ENCODE measurements at regions not wholly inside any gene's neighbourhood (a gene's known extent, or its start where the extent isn't known, plus 50 kb on each side); places are given as distances from the start of the nearest gene placed in this dataset.

DNA sequence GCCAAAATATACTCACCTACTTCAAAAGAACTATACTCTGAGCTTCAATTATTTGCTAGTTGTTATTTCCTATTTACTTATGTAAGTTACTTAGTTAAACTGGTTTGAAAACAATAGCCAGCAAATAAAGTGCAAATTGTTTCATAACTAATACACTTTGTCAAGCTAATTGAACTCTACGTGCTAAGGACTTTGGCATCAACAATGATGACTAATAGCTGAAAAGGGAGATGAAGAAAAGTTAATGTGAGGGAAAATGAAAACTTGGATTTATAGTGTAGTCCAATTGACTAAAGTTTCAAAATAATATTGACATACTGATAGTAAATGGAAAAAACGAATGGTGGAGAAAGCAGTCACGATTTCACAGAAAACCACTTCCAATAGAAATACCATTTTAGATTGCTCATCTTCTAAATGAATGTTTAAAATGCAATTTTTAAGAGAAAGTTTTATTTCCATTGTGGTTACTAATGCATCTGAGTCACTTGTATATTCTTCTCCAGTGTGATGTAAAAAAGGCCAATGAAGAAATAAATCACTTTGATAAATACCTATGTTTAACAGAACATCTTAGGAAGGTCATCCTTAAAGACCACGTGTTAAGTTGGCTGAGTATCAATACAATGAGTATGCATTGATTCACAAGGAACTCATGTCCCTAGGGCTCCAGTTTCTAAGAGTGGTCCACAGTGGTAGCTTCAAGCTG lies 455.2 kb downstream of the LTN1 start:
- Histone ChIP-seq H3K4me1 (peaks cover 0 to 3% of the 10 kb centered on the region in 2 donors), H3K27ac (peak overlapping the region; percentile 40 to 48), H3K36me3 (no peaks in the 10 kb centered on the region), H3K27me3 (no peaks in the 10 kb centered on the region), H3K9me3 (no peaks in the 10 kb centered on the region), H3K4me3 (no peak overlapping the region)
- DNase-seq (ENCODE audit: low spot score in 2 of 2) = no peak
- intact Hi-C loops (cut with DNase I) = loop anchor here (5.0 kb wide), 2 partner anchors 50 to 210 kb away; no protein-coding TSS in a partner anchor
- no peak for TF ChIP-seq CTCF (IDR thresholded peaks at IDR 0.05)

DNA sequence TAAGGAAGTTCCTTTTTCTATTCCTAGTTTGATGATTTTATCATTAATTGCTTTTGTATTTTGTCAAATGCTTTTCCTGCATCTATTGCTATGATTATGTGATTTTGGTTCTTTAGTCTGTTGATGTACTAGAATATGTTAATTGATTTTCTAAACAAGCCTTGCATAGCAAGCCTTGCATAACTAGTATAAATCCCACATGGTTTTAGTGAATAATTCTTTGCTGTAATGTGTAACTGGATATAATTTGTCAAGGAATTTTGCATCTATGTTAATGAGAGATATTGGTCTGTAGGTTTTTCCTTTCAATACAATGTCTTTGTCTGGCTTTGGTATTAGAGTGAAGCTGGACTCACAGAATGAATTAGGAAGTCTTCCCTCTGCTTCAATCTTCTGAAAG lies 460.2 kb downstream of the LTN1 start:
- no peak for TF ChIP-seq CTCF (IDR thresholded peaks at IDR 0.05)
- intact Hi-C loops (cut with DNase I) = no loop called here
- DNase-seq (ENCODE audit: low spot score in 2 of 2) = no peak
- H3K4me1 ChIP-seq = peaks cover 0 to 3% of the 10 kb centered on the region in 2 donors
- H3K4me3 ChIP-seq = no peak overlapping the region
- no peaks in the 10 kb centered on the region for H3K36me3 ChIP-seq
- no peak overlapping the region for H3K27ac ChIP-seq
- H3K9me3 ChIP-seq = no peaks in the 10 kb centered on the region
- no peaks in the 10 kb centered on the region for H3K27me3 ChIP-seq

GRCh38 chr21:28523367-28523766 lies 469.3 kb downstream of the LTN1 start:
- Histone ChIP-seq H3K27me3 (no peaks in the 10 kb centered on the region), H3K4me3 (no peak overlapping the region), H3K4me1 (peaks cover 0 to 13% of the 10 kb centered on the region in 2 donors), H3K9me3 (no peaks in the 10 kb centered on the region), H3K27ac (peak overlapping the region in 1 of 2 donors; percentile 43), H3K36me3 (no peaks in the 10 kb centered on the region)
- no peak for TF ChIP-seq CTCF (IDR thresholded peaks at IDR 0.05)
- DNase-seq (ENCODE audit: low spot score in 2 of 2) = no peak
- intact Hi-C loops (cut with DNase I) = loop anchor here (10.0 kb wide), 1 partner anchor 271 kb away; no protein-coding TSS in a partner anchor

- intact Hi-C loops (cut with DNase I) = loop anchor here (10.0 kb wide), 1 partner anchor 273 kb away; no protein-coding TSS in a partner anchor
- Histone ChIP-seq H3K36me3 (no peaks in the 10 kb centered on the region), H3K4me1 (peaks cover 0 to 13% of the 10 kb centered on the region in 2 donors), H3K4me3 (no peak overlapping the region), H3K27me3 (no peaks in the 10 kb centered on the region), H3K9me3 (no peaks in the 10 kb centered on the region), H3K27ac (peak overlapping the region in 1 of 2 donors; percentile 43)
- TF ChIP-seq CTCF (IDR thresholded peaks at IDR 0.05) = no peak
- DNase-seq (ENCODE audit: low spot score in 2 of 2) = no peak
These were observed 470.5 kb downstream of the LTN1 start for GRCh38 chr21:28522014-28522799.

DNA sequence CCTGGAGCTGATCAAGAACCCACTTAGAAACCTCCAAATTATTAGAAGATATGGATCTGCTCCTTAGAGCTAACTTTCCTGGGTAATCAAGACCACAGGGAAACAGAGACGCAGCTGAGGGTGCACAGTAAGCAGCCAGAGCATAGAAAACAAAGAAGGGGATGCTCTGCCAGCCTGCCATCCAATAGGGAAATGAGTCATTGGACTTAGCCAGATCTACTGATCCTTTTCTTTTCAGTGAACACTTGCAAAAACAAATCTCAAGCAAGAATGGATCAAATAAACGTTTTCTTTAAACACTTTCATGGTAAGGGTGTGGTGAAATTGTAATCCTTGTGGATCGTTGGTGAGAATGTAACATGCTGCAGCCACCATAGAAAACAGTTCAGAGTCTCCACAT lies 474.0 kb downstream of the LTN1 start:
- no peak for TF ChIP-seq CTCF (IDR thresholded peaks at IDR 0.05)
- H3K4me3 ChIP-seq = no peak overlapping the region
- peaks cover 0 to 13% of the 10 kb centered on the region in 2 donors for H3K4me1 ChIP-seq
- DNase-seq (ENCODE audit: low spot score in 2 of 2) = no peak
- H3K9me3 ChIP-seq = no peaks in the 10 kb centered on the region
- no peak overlapping the region for H3K27ac ChIP-seq
- no peaks in the 10 kb centered on the region for H3K27me3 ChIP-seq
- intact Hi-C loops (cut with DNase I) = loop anchor here (5.0 kb wide), 1 partner anchor 219 kb away; no protein-coding TSS in a partner anchor
- no peaks in the 10 kb centered on the region for H3K36me3 ChIP-seq
